NCI-H2107 treated with DMSO at 0.1 percent for 48 hours (cell line): ENCODE measurements at regions not wholly inside any gene's neighbourhood (a gene's known extent, or its start where the extent isn't known, plus 50 kb on each side); places are given as distances from the start of the nearest gene placed in this dataset.
"Not testable (repeated sequence)": the region's sequence is repeated elsewhere in the genome, so short reads cannot be mapped to it uniquely, and the experiment has no call there.

Source experiments
- DNase-seq: peaks from one replicate; lab custom pipeline; 2025; ENCODE audit not compliant: unreplicated experiment; lab: John Stamatoyannopoulos, UW

- DNase-seq: no peak
These were observed 1396.1 kb upstream of the ADGRL4 start for GRCh38 chr1:80402625-80403024.

- no peak for DNase-seq
These were observed 1395.2 kb upstream of the ADGRL4 start for GRCh38 chr1:80401757-80402156.

- DNase-seq: no peak
These were observed 1386.0 kb upstream of the ADGRL4 start for GRCh38 chr1:80392529-80392928.

- DNase-seq: no peak
These were observed 1379.1 kb upstream of the ADGRL4 start for GRCh38 chr1:80385650-80386049.

- DNase-seq: no peak
These were observed 1378.4 kb upstream of the ADGRL4 start for GRCh38 chr1:80384959-80385358.

- no peak for DNase-seq
These were observed 1377.7 kb upstream of the ADGRL4 start for GRCh38 chr1:80384083-80384830.

GRCh38 chr1:80375662-80376061 lies 1369.1 kb upstream of the ADGRL4 start:
- no peak for DNase-seq

GRCh38 chr1:80375109-80375508 lies 1368.6 kb upstream of the ADGRL4 start:
- DNase-seq: no peak

GRCh38 chr1:80369780-80370179 lies 1363.2 kb upstream of the ADGRL4 start:
- DNase-seq: no peak

GRCh38 chr1:80367058-80367457 lies 1360.5 kb upstream of the ADGRL4 start:
- no peak for DNase-seq

- no peak for DNase-seq
These were observed 1359.0 kb upstream of the ADGRL4 start for GRCh38 chr1:80365359-80366021.

GRCh38 chr1:80363689-80364475 lies 1357.4 kb upstream of the ADGRL4 start:
- no peak for DNase-seq

GRCh38 chr1:80359666-80360065 lies 1353.1 kb upstream of the ADGRL4 start:
- no peak for DNase-seq

- DNase-seq: no peak
These were observed 1342.7 kb upstream of the ADGRL4 start for GRCh38 chr1:80349218-80349617.

- DNase-seq: no peak
These were observed 1334.5 kb upstream of the ADGRL4 start for GRCh38 chr1:80341021-80341420.

GRCh38 chr1:80318108-80318507 lies 1311.6 kb upstream of the ADGRL4 start:
- no peak for DNase-seq

GRCh38 chr1:80310703-80311245 lies 1304.2 kb upstream of the ADGRL4 start:
- no peak for DNase-seq

- DNase-seq: no peak
These were observed 1298.9 kb upstream of the ADGRL4 start for GRCh38 chr1:80305466-80305865.

GRCh38 chr1:80293818-80294217 lies 1287.3 kb upstream of the ADGRL4 start:
- no peak for DNase-seq

- not testable (repeated sequence) for DNase-seq
These were observed 1282.2 kb upstream of the ADGRL4 start for GRCh38 chr1:80288750-80289149.

- DNase-seq: no peak
These were observed 1276.0 kb upstream of the ADGRL4 start for GRCh38 chr1:80282536-80282935.

GRCh38 chr1:80278936-80279335 lies 1272.4 kb upstream of the ADGRL4 start:
- no peak for DNase-seq
